SK-N-MC (cell line): ENCODE measurements at regions not wholly inside any gene's neighbourhood (a gene's known extent, or its start where the extent isn't known, plus 50 kb on each side); places are given as distances from the start of the nearest gene placed in this dataset.

Experiments
- DNase-seq: peaks from one replicate; pipeline ENCODE4 v3.0.0-alpha.2; 2011; ENCODE audit warnings: low read depth, low spot score
- H3K27ac ChIP-seq: fragments of 200-600 bp; sonication (generic); 2 replicates; pipeline ENCODE4 v1.5.1; 2016; ENCODE audit warnings: mixed run types
- H3K36me3 ChIP-seq: fragments of 200-600 bp; sonication (generic); 2 replicates; pipeline ENCODE4 v1.6.1; 2017; ENCODE audit warnings: antibody characterized with exemption, low read length, mixed read lengths; ENCODE audit not compliant: insufficient read depth
- H3K4me3 ChIP-seq: fragments of 200-600 bp; sonication (generic); 2 replicates; pipeline ENCODE4 v1.5.1; 2016
- H3K9ac ChIP-seq: fragments of 200-600 bp; sonication (generic); 2 replicates; pipeline ENCODE4 v1.8.0; 2017; ENCODE audit warnings: mixed run types, mixed read lengths; ENCODE audit not compliant: insufficient read length
- H3K9me3 ChIP-seq: fragments of 200-600 bp; sonication (generic); 2 replicates; pipeline ENCODE4 v1.6.1; 2017; ENCODE audit warnings: low read depth, mild to moderate bottlenecking, antibody characterized with exemption, low read length, moderate library complexity, mixed read lengths
- EZH2 ChIP-seq: fragments of 200-600 bp; sonication (generic); IDR thresholded peaks from one replicate; pipeline ENCODE4 v1.6.1; 2017; ENCODE audit warnings: antibody characterized with exemption
- FOXP2 ChIP-seq: optimal IDR thresholded peaks from 2 replicates; pipeline ENCODE3; 2011; ENCODE audit warnings: mild to moderate bottlenecking, moderate library complexity; ENCODE audit not compliant: insufficient read depth; ENCODE audit errors: extremely low read length, control extremely low read depth
- POLR2AphosphoS5 ChIP-seq: IDR thresholded peaks from 2 replicates; pipeline ENCODE4 v1.6.1; 2012; ENCODE audit warnings: mild to moderate bottlenecking, low read depth, low read length, borderline replicate concordance

GRCh38 chr1:201689647-201690046 is 139.3 kb upstream of the IPO9 start:
- Histone ChIP-seq H3K9ac (no peak overlapping the region), H3K9me3 (no peaks in the 10 kb centered on the region), H3K27ac (no peak overlapping the region), H3K4me3 (no peak overlapping the region), H3K36me3 (no peaks in the 10 kb centered on the region)
- DNase-seq: no peak
- TF ChIP-seq FOXP2: no peak
- no peak for TF ChIP-seq POLR2AphosphoS5
- no peak for TF ChIP-seq EZH2

GRCh38 chr1:201690528-201690927 is 138.4 kb upstream of the IPO9 start:
- Histone ChIP-seq H3K27ac (no peak overlapping the region), H3K9me3 (no peaks in the 10 kb centered on the region), H3K9ac (no peak overlapping the region), H3K36me3 (no peaks in the 10 kb centered on the region), H3K4me3 (no peak overlapping the region)
- no peak for DNase-seq
- TF ChIP-seq POLR2AphosphoS5 (no peak), EZH2 (no peak), FOXP2 (no peak)

- no peaks in the 10 kb centered on the region for H3K9me3 ChIP-seq
- H3K9ac ChIP-seq: no peak overlapping the region
- H3K4me3 ChIP-seq: no peak overlapping the region
- H3K36me3 ChIP-seq: no peaks in the 10 kb centered on the region
- TF ChIP-seq POLR2AphosphoS5 (no peak), EZH2 (no peak)
- H3K27ac ChIP-seq: no peak overlapping the region
- DNase-seq: no peak
These were observed 137.0 kb upstream of the IPO9 start for GRCh38 chr1:201691716-201692554.

- H3K9me3 ChIP-seq: no peaks in the 10 kb centered on the region
- no peak overlapping the region for H3K27ac ChIP-seq
- no peak overlapping the region for H3K9ac ChIP-seq
- no peak overlapping the region for H3K4me3 ChIP-seq
- TF ChIP-seq EZH2: no peak
- no peak for TF ChIP-seq POLR2AphosphoS5
- no peak for TF ChIP-seq FOXP2
- no peaks in the 10 kb centered on the region for H3K36me3 ChIP-seq
- DNase-seq: no peak
These were observed 136.2 kb upstream of the IPO9 start for GRCh38 chr1:201692555-201693394.

- Histone ChIP-seq H3K9ac (no peak overlapping the region), H3K4me3 (no peak overlapping the region), H3K36me3 (no peaks in the 10 kb centered on the region), H3K27ac (no peak overlapping the region), H3K9me3 (no peaks in the 10 kb centered on the region)
- DNase-seq: no peak
- TF ChIP-seq EZH2 (no peak), FOXP2 (no peak), POLR2AphosphoS5 (no peak)
These were observed 134.9 kb upstream of the IPO9 start for GRCh38 chr1:201693890-201694607.

GRCh38 chr1:201694608-201695335 is 134.2 kb upstream of the IPO9 start:
- DNase-seq: no peak

GRCh38 chr1:201695607-201696006 is 133.3 kb upstream of the IPO9 start:
- Histone ChIP-seq H3K9ac (no peak overlapping the region), H3K36me3 (no peaks in the 10 kb centered on the region), H3K27ac (no peak overlapping the region), H3K9me3 (no peaks in the 10 kb centered on the region), H3K4me3 (no peak overlapping the region)
- no peak for DNase-seq
- TF ChIP-seq FOXP2 (no peak), POLR2AphosphoS5 (no peak), EZH2 (no peak)

More at GRCh38 chr1:201694608-201695335, 134.2 kb upstream of the IPO9 start:
- Histone ChIP-seq H3K9ac (no peak overlapping the region), H3K27ac (no peak overlapping the region), H3K4me3 (no peak overlapping the region), H3K36me3 (no peaks in the 10 kb centered on the region), H3K9me3 (no peaks in the 10 kb centered on the region)
- no peak for TF ChIP-seq FOXP2
- TF ChIP-seq EZH2: no peak
- no peak for TF ChIP-seq POLR2AphosphoS5

GRCh38 chr1:201696217-201696761 is 132.7 kb upstream of the IPO9 start:
- TF ChIP-seq POLR2AphosphoS5: no peak
- TF ChIP-seq EZH2: no peak
- no peak for TF ChIP-seq FOXP2
- no peak overlapping the region for H3K9ac ChIP-seq
- no peaks in the 10 kb centered on the region for H3K36me3 ChIP-seq
- no peak overlapping the region for H3K4me3 ChIP-seq
- H3K9me3 ChIP-seq: no peaks in the 10 kb centered on the region
- no peak overlapping the region for H3K27ac ChIP-seq
- DNase-seq: no peak
